HEK293 (cell line): ENCODE measurements at regions not wholly inside any gene's neighbourhood (a gene's known extent, or its start where the extent isn't known, plus 50 kb on each side); places are given as distances from the start of the nearest gene placed in this dataset.

Experiments
- CTCF ChIA-PET: fragments of 350-600 bp; formaldehyde crosslinking; extraction: SDS; loops from one replicate; lab custom pipeline; 2021; ENCODE audit warnings: antibody characterized with exemption; lab: Yijun Ruan, JAX
- POLR2A ChIA-PET: fragments of 300-600 bp; formaldehyde crosslinking; extraction: SDS; loops from one replicate; lab custom pipeline; 2020; ENCODE audit warnings: antibody characterized with exemption, inconsistent platforms; lab: Yijun Ruan, JAX
- H3K27ac ChIP-seq: fragments of 200-500 bp; sonication (Bioruptor generic); 2 replicates; pipeline ENCODE4 v1.5.1; 2014; ENCODE audit warnings: low read depth, low read length, control low read depth, inconsistent platforms; ENCODE audit errors: extremely low read depth
- H3K36me3 ChIP-seq, 2 experiments: fragments of 200-500 bp in 1 of 2; sonication (Bioruptor generic) in 1 of 2; 1 replicate in 1 of 2; 2 replicates in 1 of 2; pipeline ENCODE4 v1.5.1; 2014 to 2017; ENCODE audit warnings: inconsistent platforms in 2 of 2, low read length in 2 of 2; ENCODE audit not compliant: control insufficient read depth in 2 of 2, insufficient read depth in 1 of 2
- H3K4me1 ChIP-seq: fragments of 200-500 bp; sonication (Bioruptor generic); 2 replicates; pipeline ENCODE4 v1.5.1; 2014; ENCODE audit warnings: mild to moderate bottlenecking, low read length, inconsistent platforms; ENCODE audit not compliant: control insufficient read depth, insufficient read depth
- H3K4me3 ChIP-seq: 2 replicates; pipeline ENCODE4 v1.5.1; 2011; ENCODE audit warnings: low read depth, mild to moderate bottlenecking, control low read depth, low read length, moderate library complexity
- H3K9me3 ChIP-seq: fragments of 200-500 bp; sonication (Bioruptor generic); 2 replicates; pipeline ENCODE4 v1.5.1; 2014; ENCODE audit warnings: low read depth, low read length, inconsistent platforms; ENCODE audit not compliant: control insufficient read depth, insufficient read depth
- AEBP2 ChIP-seq: fragments of 450-650 bp; formaldehyde crosslinking; IDR thresholded peaks from 2 replicates; pipeline ENCODE4 v1.5.1; 2016; ENCODE audit warnings: missing biosample characterization, missing genetic modification characterization, borderline replicate concordance
- ATF2 ChIP-seq: fragments of 450-650 bp; formaldehyde crosslinking; IDR thresholded peaks from 2 replicates; pipeline ENCODE4 v1.5.1; 2016; ENCODE audit warnings: missing biosample characterization, missing genetic modification characterization, low read depth
- BCL11B ChIP-seq: fragments of 450-650 bp; formaldehyde crosslinking; IDR thresholded peaks from 2 replicates; pipeline ENCODE4 v1.5.1; 2016; ENCODE audit warnings: low read depth, missing biosample characterization, missing genetic modification characterization
- GLI4 ChIP-seq: fragments of 450-650 bp; formaldehyde crosslinking; IDR thresholded peaks from 2 replicates; pipeline ENCODE4 v1.5.1; 2016; ENCODE audit warnings: missing biosample characterization, missing genetic modification characterization
- IKZF3 ChIP-seq: fragments of 450-650 bp; IDR thresholded peaks from 2 replicates; pipeline ENCODE4 v1.5.0; 2018; ENCODE audit warnings: missing biosample characterization, mild to moderate bottlenecking, missing genetic modification characterization, moderate library complexity
- MEIS1 ChIP-seq: sonication (generic); formaldehyde crosslinking; IDR thresholded peaks from 2 replicates; pipeline ENCODE4 v1.8.1; 2022; ENCODE audit warnings: missing genetic modification reagents, mild to moderate bottlenecking, borderline replicate concordance
- MYNN ChIP-seq: fragments of 450-650 bp; formaldehyde crosslinking; IDR thresholded peaks from 2 replicates; pipeline ENCODE4 v1.5.1; 2016; ENCODE audit warnings: missing biosample characterization, missing genetic modification characterization, borderline replicate concordance
- PRDM2 ChIP-seq: fragments of 450-650 bp; formaldehyde crosslinking; IDR thresholded peaks from 2 replicates; pipeline ENCODE4 v1.5.1; 2016; ENCODE audit warnings: missing biosample characterization, missing genetic modification characterization, borderline replicate concordance
- REPIN1 ChIP-seq: fragments of 450-650 bp; formaldehyde crosslinking; IDR thresholded peaks from 2 replicates; pipeline ENCODE4 v1.5.1; 2017; ENCODE audit warnings: missing biosample characterization, missing genetic modification characterization, low read depth
- ZFHX2 ChIP-seq: fragments of 450-650 bp; formaldehyde crosslinking; conservative IDR thresholded peaks from 2 replicates; pipeline ENCODE4 v1.5.1; 2016; ENCODE audit warnings: missing biosample characterization, missing genetic modification characterization
- ZNF114 ChIP-seq: fragments of 450-650 bp; formaldehyde crosslinking; IDR thresholded peaks from 2 replicates; pipeline ENCODE4 v1.5.0; 2017; ENCODE audit warnings: missing biosample characterization, missing genetic modification characterization
- ZNF223 ChIP-seq: fragments of 450-650 bp; formaldehyde crosslinking; IDR thresholded peaks from 2 replicates; pipeline ENCODE4 v1.5.1; 2016; ENCODE audit warnings: missing biosample characterization, missing genetic modification characterization
- ZNF239 ChIP-seq: fragments of 450-650 bp; formaldehyde crosslinking; IDR thresholded peaks from 2 replicates; pipeline ENCODE4 v1.5.1; 2016; ENCODE audit warnings: missing biosample characterization, missing genetic modification characterization
- ZNF280D ChIP-seq: fragments of 450-650 bp; formaldehyde crosslinking; IDR thresholded peaks from 2 replicates; pipeline ENCODE4 v1.5.1; 2016; ENCODE audit warnings: missing biosample characterization, missing genetic modification characterization
- ZNF311 ChIP-seq: fragments of 450-650 bp; formaldehyde crosslinking; IDR thresholded peaks from 2 replicates; pipeline ENCODE4 v1.5.1; 2017; ENCODE audit warnings: missing biosample characterization, missing genetic modification characterization, borderline replicate concordance
- ZNF341 ChIP-seq: fragments of 450-650 bp; formaldehyde crosslinking; IDR thresholded peaks from 2 replicates; pipeline ENCODE4; 2016; ENCODE audit warnings: low read depth, missing biosample characterization, missing genetic modification characterization
- ZNF48 ChIP-seq: fragments of 450-650 bp; formaldehyde crosslinking; IDR thresholded peaks from 2 replicates; pipeline ENCODE4 v1.5.1; 2016; ENCODE audit warnings: missing biosample characterization, missing genetic modification characterization
- ZNF530 ChIP-seq: fragments of 450-650 bp; formaldehyde crosslinking; IDR thresholded peaks from 2 replicates; pipeline ENCODE4 v1.5.1; 2016; ENCODE audit warnings: low read depth, missing biosample characterization, missing genetic modification characterization
- ZNF654 ChIP-seq: fragments of 450-650 bp; formaldehyde crosslinking; IDR thresholded peaks from 2 replicates; pipeline ENCODE4 v1.5.1; 2016; ENCODE audit warnings: low read depth, missing biosample characterization, missing genetic modification characterization
- ZSCAN23 ChIP-seq: fragments of 450-650 bp; formaldehyde crosslinking; IDR thresholded peaks from 2 replicates; pipeline ENCODE4 v1.5.1; 2016; ENCODE audit warnings: missing biosample characterization, missing genetic modification characterization

GRCh38 chr3:69647511-69648110 is 91.7 kb upstream of the MITF start (continued):
- TF ChIP-seq ZNF280D: no peak

GRCh38 chr3:69647081-69647480 is 92.2 kb upstream of the MITF start:
- H3K4me3 ChIP-seq: no peak overlapping the region
- ChIA-PET POLR2A (no interaction called here), CTCF (interaction anchor here (0.7 kb wide), 1 partner anchor 11 kb away, joined by 3 read pairs; no protein-coding TSS in a partner anchor)
- no peaks in the 10 kb centered on the region for H3K9me3 ChIP-seq
- no peaks in the 10 kb centered on the region for H3K36me3 ChIP-seq
- no peaks in the 10 kb centered on the region for H3K4me1 ChIP-seq
- TF ChIP-seq AEBP2 (tag by site-specific recombination) (no peak), ZNF341 (tag by site-specific recombination) (no peak), REPIN1 (no peak), ZNF48 (tag by site-specific recombination) (no peak), ZNF311 (no peak)
- H3K27ac ChIP-seq: no peak overlapping the region

GRCh38 chr3:69646287-69647067 is 92.8 kb upstream of the MITF start:
- Histone ChIP-seq H3K9me3 (no peaks in the 10 kb centered on the region), H3K4me1 (no peaks in the 10 kb centered on the region), H3K27ac (no peak overlapping the region), H3K36me3 (no peaks in the 10 kb centered on the region), H3K4me3 (no peak overlapping the region)
- ChIA-PET POLR2A (no interaction called here), CTCF (interaction anchor here (0.7 kb wide), 1 partner anchor 10 kb away, joined by 3 read pairs; no protein-coding TSS in a partner anchor)
- TF ChIP-seq ZFHX2 (tag by site-specific recombination) (no peak), ZNF223 (tag by site-specific recombination) (no peak), GLI4 (tag by site-specific recombination) (no peak), MYNN (tag by site-specific recombination) (no peak), ZNF239 (tag by site-specific recombination) (no peak), PRDM2 (no peak), ZNF530 (no peak), ATF2 (tag by site-specific recombination) (no peak), BCL11B (tag by site-specific recombination) (no peak), MEIS1 (no peak), IKZF3 (tag by site-specific recombination) (no peak), ZSCAN23 (tag by site-specific recombination) (no peak), ZNF654 (tag by site-specific recombination) (no peak), ZNF114 (tag by site-specific recombination) (no peak)
